ENCODE measurements at regions not wholly inside any gene's neighbourhood (a gene's known extent, or its start where the extent isn't known, plus 50 kb on each side); places are given as distances from the start of the nearest gene placed in this dataset.

GRCh38 chr5:6302075-6302474, 76.3 kb downstream of the MED10 start:
- H3K4me1 ChIP-seq, result no peaks in the 10 kb centered on the region
- no peaks in the 10 kb centered on the region for H3K36me3 ChIP-seq
- no peaks in the 10 kb centered on the region for H3K27me3 ChIP-seq
- H3K4me3 ChIP-seq, result no peak overlapping the region
- intact Hi-C loops (cut with DNase I; ENCODE audit: low total_unique reads), result no loop called here
- H3K9me3 ChIP-seq, result no peaks in the 10 kb centered on the region
- H3K27ac ChIP-seq, result no peak overlapping the region
- no peak for DNase-seq (ENCODE audit: low spot score in 2 of 2)
- TF ChIP-seq CTCF (IDR thresholded peaks at IDR 0.05) (no peak), POLR2AphosphoS5 (IDR thresholded peaks at IDR 0.05) (no peak), POLR2A (IDR thresholded peaks at IDR 0.05) (no peak)

GRCh38 chr5:6296524-6296923, 81.8 kb downstream of the MED10 start:
- TF ChIP-seq POLR2AphosphoS5 (IDR thresholded peaks at IDR 0.05), result no peak
- TF ChIP-seq CTCF (IDR thresholded peaks at IDR 0.05), result no peak
- no peak for TF ChIP-seq POLR2A (IDR thresholded peaks at IDR 0.05)
- Histone ChIP-seq H3K4me3 (no peak overlapping the region), H3K4me1 (no peaks in the 10 kb centered on the region), H3K36me3 (no peaks in the 10 kb centered on the region), H3K27ac (no peak overlapping the region), H3K9me3 (peaks cover 0 to 7% of the 10 kb centered on the region in 2 donors), H3K27me3 (no peaks in the 10 kb centered on the region)
- no peak for DNase-seq (ENCODE audit: low spot score in 2 of 2)
- intact Hi-C loops (cut with DNase I; ENCODE audit: low total_unique reads), result loop anchor here (10.0 kb wide), 1 partner anchor 1838 kb away; no protein-coding TSS in a partner anchor

GRCh38 chr5:6291961-6292360, 86.4 kb downstream of the MED10 start:
- TF ChIP-seq POLR2AphosphoS5 (IDR thresholded peaks at IDR 0.05) (no peak), POLR2A (IDR thresholded peaks at IDR 0.05) (no peak), CTCF (IDR thresholded peaks at IDR 0.05) (no peak)
- intact Hi-C loops (cut with DNase I; ENCODE audit: low total_unique reads), result loop anchor here (10.0 kb wide), 1 partner anchor 1843 kb away; no protein-coding TSS in a partner anchor

GRCh38 chr5:6289239-6289638, 89.1 kb downstream of the MED10 start:
- no peak overlapping the region for H3K27ac ChIP-seq
- peaks cover 0 to 3% of the 10 kb centered on the region in 2 donors for H3K9me3 ChIP-seq
- no peaks in the 10 kb centered on the region for H3K27me3 ChIP-seq
- DNase-seq (ENCODE audit: low spot score in 2 of 2), result no peak
- intact Hi-C loops (cut with DNase I; ENCODE audit: low total_unique reads), result loop anchor here (5.0 kb wide), 1 partner anchor 358 kb away; no protein-coding TSS in a partner anchor
- no peak overlapping the region for H3K4me3 ChIP-seq
- TF ChIP-seq POLR2A (IDR thresholded peaks at IDR 0.05) (no peak), POLR2AphosphoS5 (IDR thresholded peaks at IDR 0.05) (no peak), CTCF (IDR thresholded peaks at IDR 0.05) (no peak)
- H3K36me3 ChIP-seq, result no peaks in the 10 kb centered on the region
- H3K4me1 ChIP-seq, result no peaks in the 10 kb centered on the region

More at GRCh38 chr5:6291961-6292360, 86.4 kb downstream of the MED10 start:
- H3K27me3 ChIP-seq, result no peaks in the 10 kb centered on the region
- no peak overlapping the region for H3K27ac ChIP-seq
- peaks cover 0 to 7% of the 10 kb centered on the region in 2 donors for H3K9me3 ChIP-seq
- H3K4me3 ChIP-seq, result no peak overlapping the region
- DNase-seq (ENCODE audit: low spot score in 2 of 2), result no peak
- no peaks in the 10 kb centered on the region for H3K4me1 ChIP-seq
- H3K36me3 ChIP-seq, result no peaks in the 10 kb centered on the region

GRCh38 chr5:6287176-6287575, 91.2 kb downstream of the MED10 start:
- Histone ChIP-seq H3K4me3 (no peak overlapping the region), H3K27ac (no peak overlapping the region), H3K4me1 (no peaks in the 10 kb centered on the region), H3K27me3 (no peaks in the 10 kb centered on the region), H3K36me3 (no peaks in the 10 kb centered on the region), H3K9me3 (peaks cover 0 to 4% of the 10 kb centered on the region in 2 donors)
- no peak for DNase-seq (ENCODE audit: low spot score in 2 of 2)
- no peak for TF ChIP-seq POLR2A (IDR thresholded peaks at IDR 0.05)
- TF ChIP-seq POLR2AphosphoS5 (IDR thresholded peaks at IDR 0.05), result no peak
- no peak for TF ChIP-seq CTCF (IDR thresholded peaks at IDR 0.05)
- intact Hi-C loops (cut with DNase I; ENCODE audit: low total_unique reads), result loop anchor here (5.0 kb wide), 1 partner anchor 360 kb away; no protein-coding TSS in a partner anchor

All from breast epithelium (tissue), 4 donors.